ENCODE measurements at regions not wholly inside any gene's neighbourhood (a gene's known extent, or its start where the extent isn't known, plus 50 kb on each side); places are given as distances from the start of the nearest gene placed in this dataset.

GRCh38 chr14:104335611-104336010, 197.2 kb downstream of the KIF26A start:
- TF ChIP-seq MAX (CRISPR knock-in tag; IDR thresholded peaks at IDR 0.05) (no peak), NFATC4 (CRISPR knock-in tag; IDR thresholded peaks at IDR 0.05) (no peak), USF2 (CRISPR knock-in tag; IDR thresholded peaks at IDR 0.05) (no peak), CTCF (IDR thresholded peaks at IDR 0.05) (no peak), NR1H2 (CRISPR knock-in tag; IDR thresholded peaks at IDR 0.05) (no peak), NR2C2 (CRISPR knock-in tag; IDR thresholded peaks at IDR 0.05) (no peak)

All from WTC11 (cell line).